GM12875 (cell line): ENCODE measurements at regions not wholly inside any gene's neighbourhood (a gene's known extent, or its start where the extent isn't known, plus 50 kb on each side); places are given as distances from the start of the nearest gene placed in this dataset.

Experiments used
- H3K4me3 ChIP-seq: one replicate; pipeline ENCODE4 v1.5.1; 2011; ENCODE audit warnings: low read depth, low read length, control low read depth
- CTCF ChIP-seq: IDR thresholded peaks from 2 replicates; pipeline ENCODE4 v1.5.1; 2011; ENCODE audit warnings: low read depth, mild to moderate bottlenecking, control low read depth, inconsistent platforms, low read length, moderate library complexity, borderline replicate concordance; ENCODE audit not compliant: insufficient read depth

DNA sequence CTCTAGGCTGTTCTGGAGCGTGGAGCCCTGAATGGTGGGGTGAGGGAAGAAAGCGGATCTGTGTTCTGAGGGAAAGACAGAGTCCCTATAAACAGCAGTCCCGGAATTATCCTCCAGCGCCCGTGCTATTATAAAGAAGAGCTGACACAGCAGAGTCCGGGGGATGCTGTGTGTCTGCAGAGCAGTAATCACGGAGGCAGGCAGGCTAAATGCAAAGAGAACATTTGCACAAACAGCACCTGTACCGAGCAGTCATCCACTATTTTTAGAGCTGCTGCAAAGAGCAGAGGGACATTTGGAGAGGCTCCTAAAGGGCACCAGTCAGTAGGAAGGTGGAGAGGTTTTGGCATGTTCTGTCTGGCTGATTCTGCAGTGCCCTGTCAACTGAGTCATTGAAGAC, 293.8 kb upstream of the SLC14A2 start:
- no peak overlapping the region for H3K4me3 ChIP-seq
- no peak for TF ChIP-seq CTCF

DNA sequence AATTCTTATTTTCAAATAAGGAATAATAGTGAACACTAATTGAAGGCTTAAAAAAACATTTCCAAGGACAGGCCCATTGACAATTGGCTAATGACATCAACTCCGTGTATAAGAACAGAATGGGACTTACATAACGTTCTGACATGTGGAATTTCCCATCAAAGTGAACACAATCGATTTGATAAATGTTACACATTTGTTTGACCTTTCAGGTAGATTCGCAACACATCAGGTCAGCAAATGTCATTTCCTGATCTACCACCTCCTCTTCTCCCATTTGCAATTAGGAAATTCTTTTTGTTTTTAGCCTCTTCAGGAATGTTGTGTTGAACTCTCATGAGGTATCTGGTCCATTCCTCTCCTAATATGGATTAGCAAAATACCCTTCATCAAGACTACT, 292.9 kb upstream of the SLC14A2 start:
- no peak overlapping the region for H3K4me3 ChIP-seq
- TF ChIP-seq CTCF = no peak

DNA sequence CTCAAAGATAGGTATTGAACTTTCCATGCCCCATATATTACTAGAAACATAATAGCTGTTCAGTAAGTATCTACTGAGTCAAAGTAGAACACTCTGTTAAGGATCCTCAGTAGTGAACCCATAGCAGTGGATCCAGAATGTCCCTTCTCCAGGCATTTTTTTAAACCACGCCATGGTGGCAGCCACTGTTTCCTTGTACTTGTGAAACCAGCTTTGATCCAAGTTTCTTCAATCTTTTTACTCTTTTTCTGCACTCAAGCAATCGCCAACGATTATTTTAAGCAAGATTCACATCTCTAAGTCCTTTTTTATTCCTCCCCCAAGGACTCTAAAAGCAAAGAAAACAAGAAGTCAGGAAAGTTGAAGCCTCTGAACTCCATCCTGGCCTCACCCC, 291.2 kb upstream of the SLC14A2 start:
- no peak for TF ChIP-seq CTCF
- no peak overlapping the region for H3K4me3 ChIP-seq

DNA sequence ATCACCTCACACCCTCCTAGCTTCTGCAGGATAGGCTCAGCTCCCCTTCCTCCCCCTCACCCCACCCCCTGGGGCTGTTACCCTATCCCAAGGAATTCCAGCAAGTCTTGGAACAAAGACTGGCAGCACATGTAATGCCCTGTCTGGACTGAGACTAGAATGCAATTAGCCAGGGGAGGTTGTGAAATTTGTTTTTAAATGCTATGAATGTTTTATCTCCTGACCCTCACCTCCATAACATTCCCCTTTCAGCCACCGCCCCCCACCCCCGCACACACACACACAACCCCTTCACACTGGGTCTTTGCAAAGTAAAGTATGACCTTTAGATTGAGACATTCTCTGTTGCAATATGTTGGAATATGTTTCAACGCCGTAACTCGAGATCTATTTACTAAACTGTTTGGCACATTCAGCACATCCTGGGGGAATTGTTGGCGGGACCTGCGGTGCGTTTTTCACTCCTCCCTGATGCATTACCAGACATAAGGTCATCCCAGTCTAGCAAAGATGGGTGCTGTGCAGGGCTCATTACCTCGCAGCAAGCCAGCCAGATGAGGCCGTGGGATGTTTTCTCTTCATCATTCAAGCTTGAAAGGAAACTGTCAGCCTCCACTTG, 290.7 kb upstream of the SLC14A2 start:
- H3K4me3 ChIP-seq = no peak overlapping the region
- no peak for TF ChIP-seq CTCF

DNA sequence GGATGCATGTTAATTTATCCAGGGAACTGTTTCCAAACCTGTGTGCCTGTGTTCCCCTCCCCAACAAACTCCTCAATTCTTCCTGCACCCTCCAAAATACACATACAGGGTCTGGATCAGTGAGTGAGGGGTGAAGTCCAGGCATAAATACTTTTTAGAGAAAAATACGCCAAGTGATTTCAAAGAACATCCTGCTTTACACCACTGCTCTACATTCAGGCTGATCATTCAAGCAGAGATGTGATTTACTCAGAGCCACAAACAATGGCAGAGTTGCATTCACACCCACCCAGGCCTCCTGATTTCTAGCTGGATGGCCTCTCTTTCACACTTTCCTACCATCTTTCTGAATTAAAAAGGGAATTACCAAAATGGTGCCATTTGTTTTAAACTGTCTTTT, 289.5 kb upstream of the SLC14A2 start:
- no peak for TF ChIP-seq CTCF
- no peak overlapping the region for H3K4me3 ChIP-seq

- TF ChIP-seq CTCF = no peak
- no peak overlapping the region for H3K4me3 ChIP-seq
Observed at GRCh38 chr18:45326505-45326904, 288.8 kb upstream of the SLC14A2 start.

- TF ChIP-seq CTCF = no peak
- no peak overlapping the region for H3K4me3 ChIP-seq
Observed at GRCh38 chr18:45328296-45328695, 287.0 kb upstream of the SLC14A2 start.
